AG04450 (cell line): ENCODE measurements at regions not wholly inside any gene's neighbourhood (a gene's known extent, or its start where the extent isn't known, plus 50 kb on each side); places are given as distances from the start of the nearest gene placed in this dataset.

Experiments
- CTCF ChIA-PET: fragments of 300-600, 350-600 bp; formaldehyde crosslinking; extraction: SDS; loops from one replicate; lab custom pipeline; 2022; ENCODE audit warnings: antibody characterized with exemption, inconsistent platforms; lab: Charles Lee
- POLR2A ChIA-PET: fragments of 350-600 bp; formaldehyde crosslinking; extraction: SDS; loops from one replicate; lab custom pipeline; 2021; ENCODE audit warnings: antibody characterized with exemption, inconsistent platforms; lab: Yijun Ruan, JAX
- DNase-seq: peaks from one replicate; pipeline ENCODE4 v3.0.0-alpha.2; 2011; ENCODE audit warnings: low read depth, low spot score
- H3K27ac ChIP-seq: one replicate; pipeline ENCODE4 v1.5.1; 2012; ENCODE audit warnings: low read depth, low read length, control low read depth
- H3K27me3 ChIP-seq: one replicate; pipeline ENCODE4 v1.6.0; 2012; ENCODE audit warnings: low read length; ENCODE audit not compliant: control insufficient read depth, insufficient read depth
- H3K4me3 ChIP-seq: 2 replicates; pipeline ENCODE4 v1.5.1; 2011; ENCODE audit warnings: mild to moderate bottlenecking, low read depth, low read length, control low read depth
- H3K9me3 ChIP-seq: 2 replicates; pipeline ENCODE4 v1.5.1; 2012; ENCODE audit warnings: low read length; ENCODE audit not compliant: control insufficient read depth, insufficient read depth
- CTCF ChIP-seq: IDR thresholded peaks from 2 replicates; pipeline ENCODE4 v1.5.1; 2011; ENCODE audit warnings: low read depth, low read length, control low read depth, inconsistent platforms

DNA sequence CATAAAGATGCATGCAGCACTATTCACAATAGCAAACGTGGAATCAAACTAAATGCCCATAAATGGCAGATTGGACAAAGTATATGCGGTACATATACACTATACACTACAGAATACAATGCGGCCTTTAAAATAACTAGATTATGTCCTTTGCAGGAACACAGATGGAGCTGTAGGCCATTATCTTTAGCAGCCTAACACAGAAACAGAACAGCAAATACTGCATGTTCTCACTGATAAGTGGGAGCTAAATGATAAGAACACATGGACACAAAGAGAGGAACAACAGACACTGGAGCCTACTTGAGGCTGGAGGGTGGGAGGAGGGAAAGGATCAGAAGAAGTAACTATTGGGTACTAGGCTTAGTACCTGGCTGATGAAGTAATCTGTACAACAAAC lies 758.2 kb downstream of the TLE1 start:
- TF ChIP-seq CTCF = no peak
- POLR2A ChIA-PET = no interaction called here
- no peak for DNase-seq
- no peaks in the 10 kb centered on the region; the same call in 1 of the 2 replicates for H3K9me3 ChIP-seq
- CTCF ChIA-PET = no interaction called here
- no peaks in the 10 kb centered on the region for H3K27me3 ChIP-seq
- H3K27ac ChIP-seq = no peak overlapping the region
- no peak overlapping the region for H3K4me3 ChIP-seq

DNA sequence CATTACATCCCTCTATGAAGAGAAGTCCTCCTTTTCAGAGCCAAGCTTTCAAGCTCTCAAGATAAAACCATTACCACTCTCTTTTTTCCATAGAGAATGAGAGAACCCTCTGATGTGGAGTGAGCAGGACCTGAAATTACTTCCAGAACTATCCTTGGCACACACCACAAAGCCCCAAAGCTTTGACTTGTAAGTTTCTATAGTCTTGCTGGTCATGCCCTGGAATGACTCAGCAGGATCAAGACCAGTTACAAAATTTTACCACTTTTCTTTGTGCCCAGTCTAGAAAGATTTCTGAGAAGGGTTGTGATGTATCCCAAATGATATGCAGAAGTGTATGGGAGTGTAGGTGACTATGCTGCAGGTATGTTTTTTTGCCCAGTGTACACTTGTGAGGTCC lies 760.6 kb downstream of the TLE1 start:
- DNase-seq = no peak
- Histone ChIP-seq H3K9me3 (no peaks in the 10 kb centered on the region; the same call in 1 of the 2 replicates), H3K27me3 (no peaks in the 10 kb centered on the region), H3K27ac (no peak overlapping the region), H3K4me3 (no peak overlapping the region)
- TF ChIP-seq CTCF = no peak
- ChIA-PET CTCF (no interaction called here), POLR2A (no interaction called here)

GRCh38 chr9:80926611-80927010 lies 762.7 kb downstream of the TLE1 start:
- ChIA-PET CTCF (no interaction called here), POLR2A (no interaction called here)
- TF ChIP-seq CTCF = no peak
- H3K27ac ChIP-seq = no peak overlapping the region
- H3K9me3 ChIP-seq = no peaks in the 10 kb centered on the region; the same call in 1 of the 2 replicates
- no peak overlapping the region for H3K4me3 ChIP-seq
- no peaks in the 10 kb centered on the region for H3K27me3 ChIP-seq
- no peak for DNase-seq

GRCh38 chr9:80922544-80922943 lies 766.8 kb downstream of the TLE1 start:
- Histone ChIP-seq H3K4me3 (no peak overlapping the region), H3K27ac (no peak overlapping the region), H3K9me3 (no peaks in the 10 kb centered on the region), H3K27me3 (no peaks in the 10 kb centered on the region)
- ChIA-PET CTCF (no interaction called here), POLR2A (no interaction called here)
- no peak for DNase-seq
- TF ChIP-seq CTCF = no peak

DNA sequence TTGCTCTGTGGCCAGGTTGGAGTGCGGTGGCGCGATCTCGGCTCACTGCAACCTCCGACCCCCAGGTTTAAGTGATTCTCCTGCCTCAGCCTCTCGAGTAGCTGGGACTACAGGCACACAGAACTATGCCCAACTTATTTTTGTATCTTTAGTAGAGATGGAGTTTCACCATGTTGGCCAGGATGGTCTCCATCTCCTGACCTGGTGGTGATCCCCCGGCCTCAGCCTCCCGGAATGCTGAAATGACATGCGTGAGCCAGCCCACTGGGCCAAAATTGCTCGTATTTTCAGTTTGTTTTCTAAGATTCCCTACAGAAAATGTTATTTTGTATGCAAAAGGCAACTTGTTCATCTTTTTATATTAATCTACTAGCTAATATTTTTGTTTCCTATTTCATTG lies 782.6 kb downstream of the TLE1 start:
- no peak for DNase-seq
- no peak overlapping the region for H3K4me3 ChIP-seq
- TF ChIP-seq CTCF = no peak
- H3K27me3 ChIP-seq = no peaks in the 10 kb centered on the region
- POLR2A ChIA-PET = no interaction called here
- CTCF ChIA-PET = no interaction called here
- no peaks in the 10 kb centered on the region for H3K9me3 ChIP-seq
- no peak overlapping the region for H3K27ac ChIP-seq
